Sciatic nerve (tissue), 2 donors: ENCODE measurements at regions not wholly inside any gene's neighbourhood (a gene's known extent, or its start where the extent isn't known, plus 50 kb on each side); places are given as distances from the start of the nearest gene placed in this dataset.
"Not testable (repeated sequence)": the region's sequence is repeated elsewhere in the genome, so short reads cannot be mapped to it uniquely, and the experiment has no call there.

Experiments
- ATAC-seq: fragments of 200-7000 bp; cut with Tn5 transposase; one replicate; pipeline ENCODE4 v1.9.1; 2020; ENCODE audit warnings: mild to moderate bottlenecking, moderate library complexity
- DNase-seq: peaks from one replicate; pipeline ENCODE4 v3.0.0-alpha.2; 2020; ENCODE audit warnings: low spot score
- intact Hi-C: fragments of 100-400 bp; cut with DNase I; formaldehyde crosslinking; loops from one replicate; pipeline ENCODE4 v1.14.2; 2022
- donor health status: DM: no; HTN: no; CAD: no.
- donor health status: DM: no; HTN: no; CAD: no.

GRCh38 chr3:27633224-27633545 is 88.9 kb downstream of the EOMES start:
- intact Hi-C loops, result no loop called here
- no peak for DNase-seq
- ATAC-seq, result peak; percentile 75

- peak; percentile 89 for ATAC-seq
- DNase-seq, result peak; percentile 70
- intact Hi-C loops, result no loop called here
These were observed 89.5 kb downstream of the EOMES start for GRCh38 chr3:27632431-27633223.

- ATAC-seq (no peak), DNase-seq (no peak)
- intact Hi-C loops, result no loop called here
These were observed 91.2 kb downstream of the EOMES start for GRCh38 chr3:27630885-27631284.

- intact Hi-C loops, result no loop called here
- ATAC-seq (no peak), DNase-seq (no peak)
These were observed 92.8 kb downstream of the EOMES start for GRCh38 chr3:27629366-27629765.

- intact Hi-C loops, result no loop called here
- ATAC-seq, result no peak
- no peak for DNase-seq
These were observed 93.9 kb downstream of the EOMES start for GRCh38 chr3:27628026-27628750.

GRCh38 chr3:27626596-27627118 is 95.5 kb downstream of the EOMES start:
- DNase-seq (no peak), ATAC-seq (peak; percentile 44)
- intact Hi-C loops, result no loop called here

GRCh38 chr3:27625864-27626263 is 96.3 kb downstream of the EOMES start:
- ATAC-seq, result no peak
- DNase-seq, result no peak
- intact Hi-C loops, result no loop called here

- ATAC-seq (peak; percentile 28), DNase-seq (no peak)
- intact Hi-C loops, result no loop called here
These were observed 98.9 kb downstream of the EOMES start for GRCh38 chr3:27623085-27623753.

GRCh38 chr3:27617552-27617951 is 104.6 kb downstream of the EOMES start:
- ATAC-seq, result no peak
- intact Hi-C loops, result no loop called here
- no peak for DNase-seq

- intact Hi-C loops, result no loop called here
- no peak for ATAC-seq
- DNase-seq, result no peak
These were observed 106.1 kb downstream of the EOMES start for GRCh38 chr3:27616031-27616430.

- DNase-seq (no peak), ATAC-seq (no peak)
- intact Hi-C loops, result no loop called here
These were observed 106.6 kb downstream of the EOMES start for GRCh38 chr3:27615555-27615954.

GRCh38 chr3:27614592-27614991 is 107.5 kb downstream of the EOMES start:
- ATAC-seq (no peak), DNase-seq (no peak)
- intact Hi-C loops, result no loop called here

- no peak for DNase-seq
- intact Hi-C loops, result no loop called here
- no peak for ATAC-seq
These were observed 108.2 kb downstream of the EOMES start for GRCh38 chr3:27613846-27614500.

GRCh38 chr3:27610800-27611525 is 111.2 kb downstream of the EOMES start:
- intact Hi-C loops, result no loop called here
- DNase-seq (no peak), ATAC-seq (no peak)

- intact Hi-C loops, result no loop called here
- DNase-seq, result no peak
- ATAC-seq, result peak; percentile 87
These were observed 114.8 kb downstream of the EOMES start for GRCh38 chr3:27607370-27607769.

GRCh38 chr3:27606537-27606936 is 115.6 kb downstream of the EOMES start:
- DNase-seq, result no peak
- ATAC-seq, result no peak
- intact Hi-C loops, result no loop called here

- intact Hi-C loops, ATAC-seq, DNase-seq: not testable (repeated sequence)
These were observed 117.1 kb upstream of the SLC4A7 start for GRCh38 chr3:27601311-27601710.

GRCh38 chr3:27599741-27600140 is 115.6 kb upstream of the SLC4A7 start:
- ATAC-seq, DNase-seq, intact Hi-C loops: not testable (repeated sequence)

- intact Hi-C loops, result no loop called here
- DNase-seq (no peak), ATAC-seq (no peak)
These were observed 112.7 kb upstream of the SLC4A7 start for GRCh38 chr3:27596921-27597320.
